Mammary epithelial cell (primary cell): ENCODE measurements at regions not wholly inside any gene's neighbourhood (a gene's known extent, or its start where the extent isn't known, plus 50 kb on each side); places are given as distances from the start of the nearest gene placed in this dataset.

Experiments used
- EZH2 ChIP-seq: IDR thresholded peaks from 2 replicates; pipeline ENCODE4 v1.6.1; 2012; ENCODE audit warnings: low read length, inconsistent platforms, borderline replicate concordance
- TF ChIP-seq, protein P1 (sequence below), 2 donors: IDR thresholded peaks in 1 of 2; conservative IDR thresholded peaks in 1 of 2; 2 replicates each; pipeline ENCODE4 v1.5.1; 2011 to 2012; ENCODE audit warnings: inconsistent platforms in 2 of 2, low read length in 2 of 2, mild to moderate bottlenecking in 2 of 2, control low read depth in 1 of 2, low read depth in 1 of 2; ENCODE audit not compliant: insufficient read depth in 1 of 2; ENCODE audit errors: extremely low read depth in 1 of 2

DNA sequence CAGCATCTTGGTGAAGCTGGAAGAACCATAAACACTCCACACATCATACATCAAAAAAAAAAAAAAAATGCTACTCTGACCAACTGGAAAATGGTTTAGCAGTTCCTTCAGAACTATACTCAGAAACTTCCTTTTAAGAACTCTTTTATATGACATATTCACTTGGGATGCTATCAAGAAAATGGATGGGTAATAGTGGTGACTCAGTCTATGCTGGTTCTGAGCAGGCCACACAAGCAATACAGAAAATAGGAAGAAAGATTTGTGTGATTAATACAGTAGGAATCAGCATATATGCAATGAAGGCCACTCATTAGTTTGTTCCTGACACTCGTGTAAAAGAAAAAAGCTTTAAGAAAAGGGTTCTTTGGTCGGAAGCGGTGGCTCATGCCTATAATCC lies 123.5 kb upstream of the FAT4 start:
- TF ChIP-seq, protein P1, sequence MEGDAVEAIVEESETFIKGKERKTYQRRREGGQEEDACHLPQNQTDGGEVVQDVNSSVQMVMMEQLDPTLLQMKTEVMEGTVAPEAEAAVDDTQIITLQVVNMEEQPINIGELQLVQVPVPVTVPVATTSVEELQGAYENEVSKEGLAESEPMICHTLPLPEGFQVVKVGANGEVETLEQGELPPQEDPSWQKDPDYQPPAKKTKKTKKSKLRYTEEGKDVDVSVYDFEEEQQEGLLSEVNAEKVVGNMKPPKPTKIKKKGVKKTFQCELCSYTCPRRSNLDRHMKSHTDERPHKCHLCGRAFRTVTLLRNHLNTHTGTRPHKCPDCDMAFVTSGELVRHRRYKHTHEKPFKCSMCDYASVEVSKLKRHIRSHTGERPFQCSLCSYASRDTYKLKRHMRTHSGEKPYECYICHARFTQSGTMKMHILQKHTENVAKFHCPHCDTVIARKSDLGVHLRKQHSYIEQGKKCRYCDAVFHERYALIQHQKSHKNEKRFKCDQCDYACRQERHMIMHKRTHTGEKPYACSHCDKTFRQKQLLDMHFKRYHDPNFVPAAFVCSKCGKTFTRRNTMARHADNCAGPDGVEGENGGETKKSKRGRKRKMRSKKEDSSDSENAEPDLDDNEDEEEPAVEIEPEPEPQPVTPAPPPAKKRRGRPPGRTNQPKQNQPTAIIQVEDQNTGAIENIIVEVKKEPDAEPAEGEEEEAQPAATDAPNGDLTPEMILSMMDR (conservative IDR thresholded peaks at IDR 0.05 in 1 of 2, IDR thresholded peaks at IDR 0.05 in 1 of 2; ENCODE audit: extremely low read depth in 1 of 2, insufficient read depth in 1 of 2, low read depth in 1 of 2, low read length in 2 of 2) = no peak
- TF ChIP-seq EZH2 = no peak
